Stomach (tissue), 8 donors: ENCODE measurements at regions not wholly inside any gene's neighbourhood (a gene's known extent, or its start where the extent isn't known, plus 50 kb on each side); places are given as distances from the start of the nearest gene placed in this dataset.
A peak's percentile ranks its signal among the peaks of the same experiment; 100 is the strongest.

Source experiments
- DNase-seq, 2 donors: peaks; one replicate each; pipeline versions ENCODE4 v3.0.0 to v3.0.0-alpha.2; 2013 to 2019
- H3K27ac ChIP-seq, 5 donors: fragments of 200-600 bp in 4 of 5; sonication (generic) in 4 of 5; one replicate each; pipeline ENCODE4 v1.5.1; 2013 to 2019; ENCODE audit warnings: mild to moderate bottlenecking in 1 of 5, moderate library complexity in 1 of 5
- H3K27me3 ChIP-seq, 3 donors: fragments of 200-600 bp; sonication (generic); one replicate each; pipeline ENCODE4 v1.5.1; 2017 to 2019; ENCODE audit warnings: mixed run types in 1 of 3
- H3K36me3 ChIP-seq, 4 donors: fragments of 200-600 bp; sonication (generic); 1 replicate in 3 of 4; 2 replicates in 1 of 4; pipeline ENCODE4 v1.5.1; 2016 to 2019
- H3K4me1 ChIP-seq, 4 donors: fragments of 200-600 bp; sonication (generic); one replicate each; pipeline ENCODE4 v1.5.1; 2016 to 2019
- H3K4me3 ChIP-seq, 4 donors: fragments of 200-600 bp; sonication (generic) in 3 of 4; one replicate each; pipeline ENCODE4 v1.5.1; 2016 to 2019; ENCODE audit warnings: mild to moderate bottlenecking in 1 of 4
- H3K9me3 ChIP-seq, 4 donors: fragments of 200-600 bp; sonication (generic); one replicate each; pipeline ENCODE4 v1.5.1; 2016 to 2019
- CTCF ChIP-seq, 7 experiments: fragments of 450-650 bp in 4 of 7; fragments of 200-600 bp in 3 of 7; sonication (generic) in 3 of 7; IDR thresholded peaks; one replicate each; pipeline ENCODE4 v1.5.1; 2016 to 2019; ENCODE audit warnings: antibody characterized with exemption in 7 of 7, control low read depth in 2 of 7, mild to moderate bottlenecking in 1 of 7
- EP300 ChIP-seq: sonication (generic); formaldehyde crosslinking; IDR thresholded peaks from one replicate; pipeline ENCODE4 v1.6.1; 2017; ENCODE audit warnings: antibody characterized with exemption
- POLR2A ChIP-seq, 4 donors: fragments of 450-650 bp; IDR thresholded peaks; one replicate each; pipeline ENCODE4 v1.6.1; 2016; ENCODE audit warnings: antibody characterized with exemption in 4 of 4, control low read depth in 2 of 4, mild to moderate bottlenecking in 1 of 4, moderate library complexity in 1 of 4
- POLR2AphosphoS5 ChIP-seq, 3 donors: sonication (generic); formaldehyde crosslinking; IDR thresholded peaks; one replicate each; pipeline ENCODE4 v1.6.1; 2016; ENCODE audit warnings: antibody characterized with exemption in 3 of 3
- WGBS, 5 donors: extraction: QIAGEN DNeasy Blood & Tissue Kit in 3 of 5; methylation state at CpG; one replicate each; pipeline versions ENCODE4 v1.1.5 to v1.1.7; 2013 to 2018; 5-methylcytosine and 5-hydroxymethylcytosine counted together
- intact Hi-C: fragments of 100-400 bp; cut with DNase I; formaldehyde crosslinking; loops from one replicate; pipeline ENCODE4 v1.15.1; 2023; ENCODE audit warnings: low total_unique reads
- donor health status: healthy with polysubstance abuse.
- donor health status: Bipolar disorder and iron deficiency.
- donor health status: healthy.

- intact Hi-C loops, result no loop called here
- 78 to 88% (median 86%) methylated on average over 5 of the region's 5 CpGs for WGBS, 5 donors
- H3K27ac ChIP-seq, result no peak overlapping the region
- no peak overlapping the region for H3K4me3 ChIP-seq
- no peaks in the 10 kb centered on the region for H3K9me3 ChIP-seq
- no peaks in the 10 kb centered on the region for H3K36me3 ChIP-seq
- H3K27me3 ChIP-seq, result no peaks in the 10 kb centered on the region
- TF ChIP-seq POLR2AphosphoS5 (IDR thresholded peaks at IDR 0.05) (no peak), EP300 (no peak), CTCF (IDR thresholded peaks at IDR 0.05) (no peak), POLR2A (IDR thresholded peaks at IDR 0.05) (no peak)
- no peak for DNase-seq
- peaks cover 0 to 7% (median 2%) of the 10 kb centered on the region in 4 donors for H3K4me1 ChIP-seq
These were observed 52.7 kb upstream of the PELI1 start for GRCh38 chr2:64196963-64197362.

- H3K9me3 ChIP-seq, result no peaks in the 10 kb centered on the region
- H3K27me3 ChIP-seq, result no peaks in the 10 kb centered on the region
- peak overlapping the region in 1 of 5 donors; percentile 15 for H3K27ac ChIP-seq
- WGBS, 5 donors, result 80 to 100% (median 91%) methylated on average over 1 of the region's 1 CpG
- H3K4me3 ChIP-seq, result no peak overlapping the region
- H3K36me3 ChIP-seq, result no peaks in the 10 kb centered on the region
- H3K4me1 ChIP-seq, result peaks cover 12 to 42% (median 25%) of the 10 kb centered on the region in 4 donors
- TF ChIP-seq EP300 (no peak), CTCF (IDR thresholded peaks at IDR 0.05) (no peak), POLR2A (IDR thresholded peaks at IDR 0.05) (no peak), POLR2AphosphoS5 (IDR thresholded peaks at IDR 0.05) (no peak)
- intact Hi-C loops, result no loop called here
- DNase-seq, result peak in 1 of 2 donors; percentile 56
These were observed 56.9 kb upstream of the PELI1 start for GRCh38 chr2:64201151-64201550.

GRCh38 chr2:64202206-64202845, 58.1 kb upstream of the PELI1 start:
- intact Hi-C loops, result no loop called here
- peak in 1 of 2 donors; percentile 93 for DNase-seq
- WGBS, 5 donors, result 35 to 45% (median 40%) methylated on average over 4 of the region's 4 CpGs
- no peaks in the 10 kb centered on the region for H3K9me3 ChIP-seq
- H3K4me3 ChIP-seq, result no peak overlapping the region
- H3K27ac ChIP-seq, result peak overlapping the region in 4 of 5 donors; percentile 75 to 88 (median 86)
- peaks cover 12 to 42% (median 25%) of the 10 kb centered on the region in 4 donors for H3K4me1 ChIP-seq
- no peaks in the 10 kb centered on the region for H3K36me3 ChIP-seq
- H3K27me3 ChIP-seq, result no peaks in the 10 kb centered on the region
- TF ChIP-seq CTCF (IDR thresholded peaks at IDR 0.05) (no peak), POLR2A (IDR thresholded peaks at IDR 0.05) (no peak), POLR2AphosphoS5 (IDR thresholded peaks at IDR 0.05) (peak; percentile 19 to 74 (median 62)), EP300 (no peak)

GRCh38 chr2:64203131-64203857, 59.1 kb upstream of the PELI1 start:
- Histone ChIP-seq H3K27me3 (no peaks in the 10 kb centered on the region), H3K36me3 (no peaks in the 10 kb centered on the region), H3K27ac (peak overlapping the region in 4 of 5 donors; percentile 75 to 88 (median 86)), H3K4me3 (peak overlapping the region in 1 of 4 donors; percentile 22), H3K9me3 (no peaks in the 10 kb centered on the region), H3K4me1 (peaks cover 12 to 42% (median 25%) of the 10 kb centered on the region in 4 donors)
- TF ChIP-seq POLR2A (IDR thresholded peaks at IDR 0.05), result no peak
- no peak for TF ChIP-seq EP300
- TF ChIP-seq POLR2AphosphoS5 (IDR thresholded peaks at IDR 0.05), result no peak
- no peak for TF ChIP-seq CTCF (IDR thresholded peaks at IDR 0.05)
- 57 to 74% (median 62%) methylated on average over 4 of the region's 4 CpGs for WGBS, 5 donors
- no peak for DNase-seq
- intact Hi-C loops, result no loop called here
